ENCODE measurements at regions not wholly inside any gene's neighbourhood (a gene's known extent, or its start where the extent isn't known, plus 50 kb on each side); places are given as distances from the start of the nearest gene placed in this dataset.

DNA sequence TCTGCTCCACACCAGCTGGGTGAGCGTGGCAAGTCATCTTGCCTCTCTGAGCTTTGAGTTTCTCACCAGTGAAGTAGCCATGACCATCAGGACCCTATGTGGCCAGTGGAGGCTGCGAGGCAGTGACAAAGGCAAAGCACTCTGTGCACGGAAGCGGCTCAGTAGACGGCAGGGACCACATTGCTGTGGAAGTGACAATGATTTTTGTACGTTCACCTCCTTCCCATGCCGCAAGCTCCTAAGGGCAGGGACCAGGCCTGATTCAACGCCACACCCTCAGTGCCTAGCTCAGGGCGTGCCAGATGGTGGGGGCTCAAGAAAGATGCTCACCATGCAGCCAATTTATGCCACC lies 210.5 kb downstream of the MATN1 start:
- ChIA-PET SMC1A (ENCODE audit: uncharacterized antibody, unreplicated experiment) (no interaction called here), CTCF (no interaction called here), POLR2A (no interaction called here), RAD21 (ENCODE audit: unreplicated experiment) (no interaction called here)
- Histone ChIP-seq H2AFZ (ENCODE audit: control insufficient read depth, low read depth, low read length) (no peak overlapping the region), H3K4me1 (ENCODE audit: control insufficient read depth, insufficient read depth, low read length) (no peaks in the 10 kb centered on the region), H4K20me1 (ENCODE audit: control insufficient read depth, insufficient read depth) (no peaks in the 10 kb centered on the region), H3K9me3 (replicated peaks; ENCODE audit: control insufficient read depth, insufficient read depth, low read length) (no peaks in the 10 kb centered on the region), H3K9ac (ENCODE audit: control insufficient read depth, insufficient read depth, low read length) (no peak overlapping the region), H3K4me2 (ENCODE audit: control insufficient read depth, insufficient read depth) (no peak overlapping the region), H3K27ac (ENCODE audit: control insufficient read depth, insufficient read depth) (no peak overlapping the region), H3K27me3 (replicated peaks in 1 of 2; ENCODE audit: control insufficient read depth in 2 of 2, insufficient read depth in 2 of 2, low read length in 1 of 2) (no peaks in the 10 kb centered on the region; a peak in 2 of 4 replicates), H3K79me2 (ENCODE audit: control insufficient read depth, insufficient read depth, low read length) (no peaks in the 10 kb centered on the region), H3K36me3 (ENCODE audit: control insufficient read depth in 2 of 2, insufficient read depth in 2 of 2, low read length in 1 of 2) (no peaks in the 10 kb centered on the region), H3K4me3 (no peak overlapping the region)
- no peak for FAIRE-seq
- intact Hi-C loops (cut with micrococcal nuclease; ENCODE audit: unreplicated experiment), result no loop called here
- 31% methylated on average over 9 of the region's 9 CpGs for WGBS (ENCODE audit: insufficient coverage, insufficient replicate concordance, low lambda C conversion rate, missing lambda C conversion rate)
- no peak for ATAC-seq
- DNase-seq (ENCODE audit: low read depth, low spot score), result no peak
- no TSS peak for BruUV-seq (replicated peaks)
- in situ Hi-C loops (cut with MboI), result no loop called here
- no peak for TF ChIP-seq SMARCA5 (IDR thresholded peaks at IDR 0.05)
- no peak for TF ChIP-seq ESRRA (IDR thresholded peaks at IDR 0.05; ENCODE audit: low read length)
- TF ChIP-seq ZNF24 (IDR thresholded peaks at IDR 0.05), result no peak
- TF ChIP-seq MXI1 (IDR thresholded peaks at IDR 0.05; ENCODE audit: low read depth, low read length), result no peak
- no peak for TF ChIP-seq MTA3 (IDR thresholded peaks at IDR 0.05; ENCODE audit: borderline replicate concordance, low read length)
- no peak for TF ChIP-seq EED (IDR thresholded peaks at IDR 0.05; ENCODE audit: low read depth)
- no peak for TF ChIP-seq RUNX3 (IDR thresholded peaks at IDR 0.05; ENCODE audit: low read length)
- TF ChIP-seq LARP7 (IDR thresholded peaks at IDR 0.05), result no peak

GRCh38 chr1:30511991-30512913 lies 211.1 kb downstream of the MATN1 start:
- Histone ChIP-seq H4K20me1 (ENCODE audit: control insufficient read depth, insufficient read depth) (no peaks in the 10 kb centered on the region), H3K4me1 (ENCODE audit: control insufficient read depth, insufficient read depth, low read length) (no peaks in the 10 kb centered on the region), H3K4me2 (ENCODE audit: control insufficient read depth, insufficient read depth) (no peak overlapping the region), H2AFZ (ENCODE audit: control insufficient read depth, low read depth, low read length) (no peak overlapping the region), H3K27ac (ENCODE audit: control insufficient read depth, insufficient read depth) (no peak overlapping the region), H3K9ac (ENCODE audit: control insufficient read depth, insufficient read depth, low read length) (no peak overlapping the region), H3K9me3 (replicated peaks; ENCODE audit: control insufficient read depth, insufficient read depth, low read length) (no peaks in the 10 kb centered on the region), H3K36me3 (ENCODE audit: control insufficient read depth in 2 of 2, insufficient read depth in 2 of 2, low read length in 1 of 2) (no peaks in the 10 kb centered on the region), H3K79me2 (ENCODE audit: control insufficient read depth, insufficient read depth, low read length) (no peaks in the 10 kb centered on the region), H3K27me3 (replicated peaks in 1 of 2; ENCODE audit: control insufficient read depth in 2 of 2, insufficient read depth in 2 of 2, low read length in 1 of 2) (no peaks in the 10 kb centered on the region; a peak in 2 of 4 replicates), H3K4me3 (no peak overlapping the region)
- FAIRE-seq, result no peak
- SMC1A ChIA-PET (ENCODE audit: uncharacterized antibody, unreplicated experiment), result no interaction called here
- intact Hi-C loops (cut with micrococcal nuclease; ENCODE audit: unreplicated experiment) (no loop called here), in situ Hi-C loops (cut with MboI) (no loop called here)
- POLR2A ChIA-PET, result no interaction called here
- ATAC-seq, result no peak
- TF ChIP-seq NFYB (IDR thresholded peaks at IDR 0.05; ENCODE audit: insufficient read depth, low read depth, low read length) (no peak), BRCA1 (IDR thresholded peaks at IDR 0.05; ENCODE audit: low read depth, low read length) (no peak), SREBF2 (IDR thresholded peaks at IDR 0.05; ENCODE audit: low read length) (no peak), RELA (IDR thresholded peaks at IDR 0.05; ENCODE audit: borderline replicate concordance, partially characterized antibody) (no peak), ZZZ3 (IDR thresholded peaks at IDR 0.05; ENCODE audit: control insufficient read depth, insufficient read length, low read depth) (no peak), JUND (IDR thresholded peaks at IDR 0.05; ENCODE audit: low read depth, low read length) (no peak), PML (IDR thresholded peaks at IDR 0.05; ENCODE audit: low read length) (no peak)
- CTCF ChIA-PET, result no interaction called here
- RAD21 ChIA-PET (ENCODE audit: unreplicated experiment), result no interaction called here
- 18% methylated on average over 18 of the region's 18 CpGs for WGBS (ENCODE audit: insufficient coverage, insufficient replicate concordance, low lambda C conversion rate, missing lambda C conversion rate)
- DNase-seq (ENCODE audit: low read depth, low spot score), result no peak
- no TSS peak for BruUV-seq (replicated peaks)
